ENCODE measurements at regions not wholly inside any gene's neighbourhood (a gene's known extent, or its start where the extent isn't known, plus 50 kb on each side); places are given as distances from the start of the nearest gene placed in this dataset.

DNA sequence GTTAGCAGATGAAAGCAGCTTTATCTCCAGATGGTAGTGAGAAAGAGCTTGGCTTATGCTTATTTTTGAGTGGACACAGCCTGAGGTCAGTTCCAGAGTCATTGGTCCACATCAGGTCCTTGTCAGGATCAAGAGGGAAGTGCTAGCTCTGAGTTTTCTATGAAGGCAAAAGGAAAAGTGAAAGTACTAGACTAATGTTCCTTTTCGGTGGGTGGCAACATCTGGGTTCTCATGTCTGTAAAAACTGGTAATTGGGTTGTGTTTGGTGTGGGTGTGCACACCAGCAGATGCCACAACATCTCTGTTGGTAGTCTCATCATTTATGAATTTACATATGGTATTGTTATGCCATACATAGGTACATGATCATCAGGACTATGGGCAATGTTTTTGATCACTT is 210.5 kb downstream of the PWWP3B start:
- no peak for DNase-seq
- H3K27me3 ChIP-seq (ENCODE audit: control insufficient read depth, insufficient read depth, low read length), result no peaks in the 10 kb centered on the region
- no peaks in the 10 kb centered on the region for H3K9me3 ChIP-seq (ENCODE audit: control insufficient read depth in 2 of 3, insufficient read depth in 1 of 3, low read length in 3 of 3)
- no peak for FAIRE-seq
- H3K4me1 ChIP-seq (ENCODE audit: control insufficient read depth in 2 of 3, insufficient read depth in 2 of 3, low read depth in 1 of 3, low read length in 3 of 3), result no peaks in the 10 kb centered on the region
- H3K27ac ChIP-seq (ENCODE audit: low read depth in 2 of 2, low read length in 2 of 2), result no peak overlapping the region
- intact Hi-C loops (cut with DNase I), result no loop called here
- no peak overlapping the region for H3K4me3 ChIP-seq (ENCODE audit: low read length in 3 of 3)
- TF ChIP-seq, protein P1, sequence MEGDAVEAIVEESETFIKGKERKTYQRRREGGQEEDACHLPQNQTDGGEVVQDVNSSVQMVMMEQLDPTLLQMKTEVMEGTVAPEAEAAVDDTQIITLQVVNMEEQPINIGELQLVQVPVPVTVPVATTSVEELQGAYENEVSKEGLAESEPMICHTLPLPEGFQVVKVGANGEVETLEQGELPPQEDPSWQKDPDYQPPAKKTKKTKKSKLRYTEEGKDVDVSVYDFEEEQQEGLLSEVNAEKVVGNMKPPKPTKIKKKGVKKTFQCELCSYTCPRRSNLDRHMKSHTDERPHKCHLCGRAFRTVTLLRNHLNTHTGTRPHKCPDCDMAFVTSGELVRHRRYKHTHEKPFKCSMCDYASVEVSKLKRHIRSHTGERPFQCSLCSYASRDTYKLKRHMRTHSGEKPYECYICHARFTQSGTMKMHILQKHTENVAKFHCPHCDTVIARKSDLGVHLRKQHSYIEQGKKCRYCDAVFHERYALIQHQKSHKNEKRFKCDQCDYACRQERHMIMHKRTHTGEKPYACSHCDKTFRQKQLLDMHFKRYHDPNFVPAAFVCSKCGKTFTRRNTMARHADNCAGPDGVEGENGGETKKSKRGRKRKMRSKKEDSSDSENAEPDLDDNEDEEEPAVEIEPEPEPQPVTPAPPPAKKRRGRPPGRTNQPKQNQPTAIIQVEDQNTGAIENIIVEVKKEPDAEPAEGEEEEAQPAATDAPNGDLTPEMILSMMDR (IDR thresholded peaks at IDR 0.05; ENCODE audit: borderline replicate concordance, extremely low read depth, insufficient read depth), result no peak
- no peak overlapping the region for H3K9ac ChIP-seq (ENCODE audit: low read length in 3 of 3)
- H3K36me3 ChIP-seq (ENCODE audit: control insufficient read depth in 2 of 3, insufficient read depth in 3 of 3, low read length in 3 of 3), result no peaks in the 10 kb centered on the region

DNA sequence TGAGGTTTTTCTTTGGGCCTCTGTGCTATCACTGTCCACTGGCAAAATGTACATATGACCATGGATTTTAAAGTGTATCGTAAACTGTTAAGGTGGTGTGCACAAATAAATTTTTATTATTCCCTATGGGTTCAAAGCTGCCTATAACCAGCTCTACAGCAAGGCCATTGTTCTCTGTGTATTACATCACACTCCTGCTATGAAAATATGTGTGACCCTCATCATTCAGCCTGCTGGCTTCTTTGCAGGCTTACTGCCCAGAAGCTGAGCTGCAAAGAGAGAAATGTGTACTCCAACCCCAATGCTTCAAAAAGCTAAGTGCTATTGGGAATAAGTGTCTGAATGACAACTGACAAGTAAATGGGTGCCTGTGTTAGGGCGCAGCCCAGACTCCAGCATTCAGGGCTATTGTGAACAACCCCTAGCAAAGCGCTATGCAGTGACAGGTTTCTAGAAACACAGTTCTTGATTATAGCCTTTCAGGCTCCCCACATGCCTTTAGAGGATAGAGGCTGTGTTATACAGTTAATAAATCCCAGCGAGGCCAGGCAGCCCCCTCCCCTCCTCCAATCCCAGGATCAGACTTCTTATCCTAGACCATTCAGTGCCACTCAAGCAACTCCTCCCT is 220.4 kb upstream of the RADX start:
- no peak overlapping the region for H3K4me3 ChIP-seq (ENCODE audit: low read length in 3 of 3)
- H3K36me3 ChIP-seq (ENCODE audit: control insufficient read depth in 2 of 3, insufficient read depth in 3 of 3, low read length in 3 of 3), result no peaks in the 10 kb centered on the region
- no peak overlapping the region for H3K9ac ChIP-seq (ENCODE audit: low read length in 3 of 3)
- intact Hi-C loops (cut with DNase I), result no loop called here
- peaks cover 0 to 2% (median 0%) of the 10 kb centered on the region in 3 donors for H3K9me3 ChIP-seq (ENCODE audit: control insufficient read depth in 2 of 3, insufficient read depth in 1 of 3, low read length in 3 of 3)
- H3K27me3 ChIP-seq (ENCODE audit: control insufficient read depth, insufficient read depth, low read length), result no peaks in the 10 kb centered on the region
- FAIRE-seq (no peak), DNase-seq (no peak)
- no peaks in the 10 kb centered on the region for H3K4me1 ChIP-seq (ENCODE audit: control insufficient read depth in 2 of 3, insufficient read depth in 2 of 3, low read depth in 1 of 3, low read length in 3 of 3)
- TF ChIP-seq, protein P1 (IDR thresholded peaks at IDR 0.05; ENCODE audit: borderline replicate concordance, extremely low read depth, insufficient read depth), result no peak
- no peak overlapping the region for H3K27ac ChIP-seq (ENCODE audit: low read depth in 2 of 2, low read length in 2 of 2)

DNA sequence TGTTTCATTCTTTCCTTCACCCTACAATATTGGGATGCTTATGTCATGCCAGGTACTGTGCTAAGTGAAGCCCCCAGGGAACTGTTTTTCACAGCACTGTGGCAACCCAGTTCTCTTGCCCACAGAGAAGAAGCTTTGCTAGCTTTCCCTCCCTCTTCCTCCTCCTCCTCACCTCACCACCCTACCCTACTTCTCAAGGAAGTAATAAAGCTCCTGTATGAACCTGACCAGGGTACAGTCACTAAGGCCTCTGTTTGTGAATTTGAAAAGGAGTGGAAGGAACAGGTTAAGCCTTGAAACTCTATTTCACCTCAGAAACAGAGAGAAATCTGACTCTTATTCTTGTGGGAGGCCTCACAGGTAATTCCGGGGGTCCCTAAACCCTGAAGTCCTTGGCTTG is 219.4 kb upstream of the RADX start:
- FAIRE-seq (no peak), DNase-seq (no peak)
- Histone ChIP-seq H3K9me3 (ENCODE audit: control insufficient read depth in 2 of 3, insufficient read depth in 1 of 3, low read length in 3 of 3) (peaks cover 0 to 2% (median 0%) of the 10 kb centered on the region in 3 donors), H3K27ac (ENCODE audit: low read depth in 2 of 2, low read length in 2 of 2) (no peak overlapping the region), H3K9ac (ENCODE audit: low read length in 3 of 3) (no peak overlapping the region), H3K27me3 (ENCODE audit: control insufficient read depth, insufficient read depth, low read length) (no peaks in the 10 kb centered on the region), H3K4me1 (ENCODE audit: control insufficient read depth in 2 of 3, insufficient read depth in 2 of 3, low read depth in 1 of 3, low read length in 3 of 3) (no peaks in the 10 kb centered on the region), H3K36me3 (ENCODE audit: control insufficient read depth in 2 of 3, insufficient read depth in 3 of 3, low read length in 3 of 3) (no peaks in the 10 kb centered on the region), H3K4me3 (ENCODE audit: low read length in 3 of 3) (no peak overlapping the region)
- TF ChIP-seq, protein P1 (IDR thresholded peaks at IDR 0.05; ENCODE audit: borderline replicate concordance, extremely low read depth, insufficient read depth), result no peak
- intact Hi-C loops (cut with DNase I), result no loop called here

All from kidney (tissue), 13 donors.